ENCODE measurements at regions not wholly inside any gene's neighbourhood (a gene's known extent, or its start where the extent isn't known, plus 50 kb on each side); places are given as distances from the start of the nearest gene placed in this dataset.

DNA sequence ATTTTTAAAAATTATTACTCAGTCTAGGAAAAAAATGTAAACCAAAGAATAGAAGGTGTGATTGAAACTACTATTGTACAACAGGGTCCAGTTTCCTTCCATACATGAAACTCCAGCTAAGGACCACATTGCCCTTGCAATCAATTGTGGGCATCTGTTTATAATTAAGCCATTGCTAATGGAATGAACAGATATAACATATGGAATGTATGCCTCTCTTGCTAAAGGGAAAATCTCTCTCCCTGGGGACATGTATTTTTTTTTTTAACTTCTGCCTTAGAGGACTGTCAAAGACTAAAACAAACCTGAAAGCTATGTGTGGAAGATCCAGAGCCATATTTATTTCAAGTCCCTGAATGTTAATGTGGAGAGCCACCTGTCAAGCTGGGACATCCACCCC is 336.8 kb upstream of the MANEA start:
- TF ChIP-seq SIN3A (IDR thresholded peaks at IDR 0.05; ENCODE audit: borderline replicate concordance, insufficient read depth, low read length), result no peak
- TF ChIP-seq, protein P1, sequence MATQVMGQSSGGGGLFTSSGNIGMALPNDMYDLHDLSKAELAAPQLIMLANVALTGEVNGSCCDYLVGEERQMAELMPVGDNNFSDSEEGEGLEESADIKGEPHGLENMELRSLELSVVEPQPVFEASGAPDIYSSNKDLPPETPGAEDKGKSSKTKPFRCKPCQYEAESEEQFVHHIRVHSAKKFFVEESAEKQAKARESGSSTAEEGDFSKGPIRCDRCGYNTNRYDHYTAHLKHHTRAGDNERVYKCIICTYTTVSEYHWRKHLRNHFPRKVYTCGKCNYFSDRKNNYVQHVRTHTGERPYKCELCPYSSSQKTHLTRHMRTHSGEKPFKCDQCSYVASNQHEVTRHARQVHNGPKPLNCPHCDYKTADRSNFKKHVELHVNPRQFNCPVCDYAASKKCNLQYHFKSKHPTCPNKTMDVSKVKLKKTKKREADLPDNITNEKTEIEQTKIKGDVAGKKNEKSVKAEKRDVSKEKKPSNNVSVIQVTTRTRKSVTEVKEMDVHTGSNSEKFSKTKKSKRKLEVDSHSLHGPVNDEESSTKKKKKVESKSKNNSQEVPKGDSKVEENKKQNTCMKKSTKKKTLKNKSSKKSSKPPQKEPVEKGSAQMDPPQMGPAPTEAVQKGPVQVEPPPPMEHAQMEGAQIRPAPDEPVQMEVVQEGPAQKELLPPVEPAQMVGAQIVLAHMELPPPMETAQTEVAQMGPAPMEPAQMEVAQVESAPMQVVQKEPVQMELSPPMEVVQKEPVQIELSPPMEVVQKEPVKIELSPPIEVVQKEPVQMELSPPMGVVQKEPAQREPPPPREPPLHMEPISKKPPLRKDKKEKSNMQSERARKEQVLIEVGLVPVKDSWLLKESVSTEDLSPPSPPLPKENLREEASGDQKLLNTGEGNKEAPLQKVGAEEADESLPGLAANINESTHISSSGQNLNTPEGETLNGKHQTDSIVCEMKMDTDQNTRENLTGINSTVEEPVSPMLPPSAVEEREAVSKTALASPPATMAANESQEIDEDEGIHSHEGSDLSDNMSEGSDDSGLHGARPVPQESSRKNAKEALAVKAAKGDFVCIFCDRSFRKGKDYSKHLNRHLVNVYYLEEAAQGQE (IDR thresholded peaks at IDR 0.05; ENCODE audit: insufficient read depth in 1 of 2, low read depth in 2 of 2, low read length in 2 of 2), result no peak
- no peak for TF ChIP-seq POLR2AphosphoS5 (IDR thresholded peaks at IDR 0.05; ENCODE audit: low read depth, low read length)
- no peak for TF ChIP-seq FOXP2 (optimal IDR thresholded peaks at IDR 0.05; ENCODE audit: borderline replicate concordance, extremely low read depth, extremely low read length, insufficient read depth)
